Small intestine (tissue), 7 donors: ENCODE measurements at regions not wholly inside any gene's neighbourhood (a gene's known extent, or its start where the extent isn't known, plus 50 kb on each side); places are given as distances from the start of the nearest gene placed in this dataset.
"Not testable (repeated sequence)": the region's sequence is repeated elsewhere in the genome, so short reads cannot be mapped to it uniquely, and the experiment has no call there.

Experiments used
- DNase-seq, 2 donors: peaks; one replicate each; pipeline versions ENCODE4 v3.0.0 to v3.0.0-alpha.2; 2013
- FAIRE-seq: peaks from 2 replicates; lab custom pipeline; 2012; peaks lifted over from hg19 to GRCh38; lab: Jason Lieb, UNC
- H3K27ac ChIP-seq, 3 donors: one replicate each; pipeline ENCODE4 v1.5.1; 2013; ENCODE audit warnings: low read length in 2 of 3, mild to moderate bottlenecking in 2 of 3, control low read depth in 1 of 3, inconsistent platforms in 1 of 3, low read depth in 1 of 3, moderate library complexity in 1 of 3
- H3K27me3 ChIP-seq, 3 donors: one replicate each; pipeline ENCODE4 v1.6.1; 2013; ENCODE audit warnings: low read length in 3 of 3, inconsistent platforms in 1 of 3; ENCODE audit not compliant: control insufficient read depth in 3 of 3, insufficient read depth in 3 of 3
- H3K36me3 ChIP-seq, 3 donors: one replicate each; pipeline ENCODE4 v1.6.1; 2013; ENCODE audit warnings: low read length in 3 of 3, inconsistent platforms in 1 of 3, low read depth in 1 of 3, mild to moderate bottlenecking in 1 of 3, moderate library complexity in 1 of 3; ENCODE audit not compliant: control insufficient read depth in 3 of 3, insufficient read depth in 2 of 3
- H3K4me1 ChIP-seq, 3 donors: one replicate each; pipeline ENCODE4 v1.6.1; 2013; ENCODE audit warnings: low read length in 2 of 3, inconsistent platforms in 1 of 3, low read depth in 1 of 3, mild to moderate bottlenecking in 1 of 3, moderate library complexity in 1 of 3; ENCODE audit not compliant: control insufficient read depth in 3 of 3, insufficient read depth in 2 of 3
- H3K4me3 ChIP-seq, 3 donors: one replicate each; pipeline ENCODE4 v1.5.1; 2013; ENCODE audit warnings: low read length in 3 of 3, control low read depth in 1 of 3, inconsistent platforms in 1 of 3, low read depth in 1 of 3, mild to moderate bottlenecking in 1 of 3, moderate library complexity in 1 of 3
- H3K9me3 ChIP-seq, 2 donors: one replicate each; pipeline ENCODE4 v1.6.1; 2013; ENCODE audit warnings: low read depth in 1 of 2, low read length in 1 of 2; ENCODE audit not compliant: control insufficient read depth in 2 of 2, insufficient read depth in 1 of 2
- WGBS, 3 donors: extraction: QIAGEN DNeasy Blood & Tissue Kit; methylation state at CpG; one replicate each; pipeline ENCODE4 v1.1.7; 2013; 5-methylcytosine and 5-hydroxymethylcytosine counted together
- donor health status: healthy with polysubstance abuse.
- donor health status: control.
- donor health status: control.
- donor health status: Bipolar disorder and iron deficiency.
- donor health status: healthy.

GRCh38 chr3:773433-773832, 319.4 kb upstream of the CNTN6 start:
- DNase-seq, H3K9me3 ChIP-seq, H3K36me3 ChIP-seq, H3K4me3 ChIP-seq, H3K27ac ChIP-seq, H3K4me1 ChIP-seq, H3K27me3 ChIP-seq, FAIRE-seq: not testable (repeated sequence)
- 63 to 89% (median 87%) methylated on average over 2 to 3 of the region's 3 CpGs for WGBS, 3 donors

- no peak overlapping the region for H3K27ac ChIP-seq
- no peaks in the 10 kb centered on the region for H3K27me3 ChIP-seq
- DNase-seq (no peak), FAIRE-seq (no peak)
- H3K9me3 ChIP-seq = no peaks in the 10 kb centered on the region
- H3K36me3 ChIP-seq = no peaks in the 10 kb centered on the region
- H3K4me1 ChIP-seq = no peaks in the 10 kb centered on the region
- no peak overlapping the region for H3K4me3 ChIP-seq
- 92 to 93% (median 92%) methylated on average over 6 of the region's 6 CpGs for WGBS, 3 donors
Measured at GRCh38 chr3:775178-775880, 317.5 kb upstream of the CNTN6 start.

GRCh38 chr3:780505-780904, 312.3 kb upstream of the CNTN6 start:
- no peak for FAIRE-seq
- Histone ChIP-seq H3K27ac (no peak overlapping the region), H3K9me3 (no peaks in the 10 kb centered on the region), H3K4me3 (no peak overlapping the region), H3K36me3 (no peaks in the 10 kb centered on the region), H3K27me3 (no peaks in the 10 kb centered on the region), H3K4me1 (no peaks in the 10 kb centered on the region)
- DNase-seq = no peak
- WGBS, 3 donors = 64 to 78% (median 65%) methylated on average over 3 of the region's 3 CpGs

GRCh38 chr3:791442-791841, 301.4 kb upstream of the CNTN6 start:
- Histone ChIP-seq H3K27ac (no peak overlapping the region), H3K4me3 (no peak overlapping the region), H3K9me3 (peaks cover 0 to 3% of the 10 kb centered on the region in 2 donors), H3K36me3 (no peaks in the 10 kb centered on the region), H3K4me1 (no peaks in the 10 kb centered on the region), H3K27me3 (no peaks in the 10 kb centered on the region)
- no peak for DNase-seq
- 82 to 90% (median 86%) methylated on average over 5 of the region's 5 CpGs for WGBS, 3 donors
- no peak for FAIRE-seq

- FAIRE-seq (no peak), DNase-seq (no peak)
- peaks cover 0 to 3% of the 10 kb centered on the region in 2 donors for H3K9me3 ChIP-seq
- no peaks in the 10 kb centered on the region for H3K27me3 ChIP-seq
- H3K4me1 ChIP-seq = no peaks in the 10 kb centered on the region
- WGBS, 3 donors = 76 to 84% (median 80%) methylated on average over 8 of the region's 8 CpGs
- no peaks in the 10 kb centered on the region for H3K36me3 ChIP-seq
- no peak overlapping the region for H3K27ac ChIP-seq
- H3K4me3 ChIP-seq = no peak overlapping the region
Measured at GRCh38 chr3:792630-793029, 300.2 kb upstream of the CNTN6 start.

GRCh38 chr3:804211-804610, 288.6 kb upstream of the CNTN6 start:
- no peaks in the 10 kb centered on the region for H3K4me1 ChIP-seq
- FAIRE-seq (no peak), DNase-seq (no peak)
- H3K9me3 ChIP-seq = peaks cover 0 to 5% of the 10 kb centered on the region in 2 donors
- H3K4me3 ChIP-seq = no peak overlapping the region
- H3K27me3 ChIP-seq = no peaks in the 10 kb centered on the region
- 48 to 59% (median 54%) methylated on average over 2 of the region's 2 CpGs for WGBS, 3 donors
- H3K36me3 ChIP-seq = no peaks in the 10 kb centered on the region
- H3K27ac ChIP-seq = no peak overlapping the region

- DNase-seq = no peak
- Histone ChIP-seq H3K36me3 (no peaks in the 10 kb centered on the region), H3K9me3 (peaks cover 0 to 5% of the 10 kb centered on the region in 2 donors), H3K27ac (no peak overlapping the region), H3K4me1 (no peaks in the 10 kb centered on the region), H3K27me3 (no peaks in the 10 kb centered on the region), H3K4me3 (no peak overlapping the region)
- no peak for FAIRE-seq
- WGBS, 3 donors = 79 to 91% (median 85%) methylated on average over 1 of the region's 1 CpG
Measured at GRCh38 chr3:805326-805725, 287.5 kb upstream of the CNTN6 start.

GRCh38 chr3:806006-806405, 286.8 kb upstream of the CNTN6 start:
- DNase-seq = no peak
- Histone ChIP-seq H3K9me3 (peaks cover 0 to 5% of the 10 kb centered on the region in 2 donors), H3K4me1 (no peaks in the 10 kb centered on the region), H3K4me3 (no peak overlapping the region), H3K27ac (no peak overlapping the region), H3K27me3 (no peaks in the 10 kb centered on the region), H3K36me3 (no peaks in the 10 kb centered on the region)
- WGBS, 3 donors = 83 to 94% (median 90%) methylated on average over 2 of the region's 2 CpGs
- FAIRE-seq = no peak

- no peak overlapping the region for H3K4me3 ChIP-seq
- no peak overlapping the region for H3K27ac ChIP-seq
- no peak for DNase-seq
- FAIRE-seq = no peak
- no peaks in the 10 kb centered on the region for H3K36me3 ChIP-seq
- H3K27me3 ChIP-seq = no peaks in the 10 kb centered on the region
- H3K9me3 ChIP-seq = peaks cover 0 to 16% of the 10 kb centered on the region in 2 donors
- no peaks in the 10 kb centered on the region for H3K4me1 ChIP-seq
- 51 to 77% (median 64%) methylated on average over 5 of the region's 5 CpGs for WGBS, 3 donors
Measured at GRCh38 chr3:816605-817004, 276.2 kb upstream of the CNTN6 start.
